ENCODE measurements at regions not wholly inside any gene's neighbourhood (a gene's known extent, or its start where the extent isn't known, plus 50 kb on each side); places are given as distances from the start of the nearest gene placed in this dataset.

DNA sequence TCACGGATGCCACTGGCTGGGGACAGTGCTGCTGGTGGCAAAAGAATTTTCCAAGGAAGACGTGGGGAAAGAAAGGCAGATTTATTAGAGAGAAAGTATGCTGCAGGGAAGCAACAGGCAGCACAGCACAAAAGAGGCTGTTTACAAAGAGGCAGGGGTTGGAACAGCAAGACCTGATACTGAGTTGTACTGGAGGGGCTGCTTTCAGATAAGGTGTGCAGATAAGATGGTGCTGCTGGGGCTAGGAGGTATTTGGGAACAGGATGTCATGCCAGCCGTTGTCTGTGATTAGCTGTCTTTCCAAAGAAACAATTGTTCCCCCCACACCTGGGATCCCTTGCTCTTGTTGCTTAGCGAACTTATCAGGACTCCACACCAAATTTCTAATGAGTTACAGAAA, 2023.3 kb upstream of the PCDH20 start:
- H3K27ac ChIP-seq: no peak overlapping the region
- no peaks in the 10 kb centered on the region for H3K36me3 ChIP-seq
- TF ChIP-seq, protein P1, sequence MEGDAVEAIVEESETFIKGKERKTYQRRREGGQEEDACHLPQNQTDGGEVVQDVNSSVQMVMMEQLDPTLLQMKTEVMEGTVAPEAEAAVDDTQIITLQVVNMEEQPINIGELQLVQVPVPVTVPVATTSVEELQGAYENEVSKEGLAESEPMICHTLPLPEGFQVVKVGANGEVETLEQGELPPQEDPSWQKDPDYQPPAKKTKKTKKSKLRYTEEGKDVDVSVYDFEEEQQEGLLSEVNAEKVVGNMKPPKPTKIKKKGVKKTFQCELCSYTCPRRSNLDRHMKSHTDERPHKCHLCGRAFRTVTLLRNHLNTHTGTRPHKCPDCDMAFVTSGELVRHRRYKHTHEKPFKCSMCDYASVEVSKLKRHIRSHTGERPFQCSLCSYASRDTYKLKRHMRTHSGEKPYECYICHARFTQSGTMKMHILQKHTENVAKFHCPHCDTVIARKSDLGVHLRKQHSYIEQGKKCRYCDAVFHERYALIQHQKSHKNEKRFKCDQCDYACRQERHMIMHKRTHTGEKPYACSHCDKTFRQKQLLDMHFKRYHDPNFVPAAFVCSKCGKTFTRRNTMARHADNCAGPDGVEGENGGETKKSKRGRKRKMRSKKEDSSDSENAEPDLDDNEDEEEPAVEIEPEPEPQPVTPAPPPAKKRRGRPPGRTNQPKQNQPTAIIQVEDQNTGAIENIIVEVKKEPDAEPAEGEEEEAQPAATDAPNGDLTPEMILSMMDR (IDR thresholded peaks at IDR 0.05): no peak
- no peaks in the 10 kb centered on the region for H3K9me3 ChIP-seq
- no peak overlapping the region for H3K4me3 ChIP-seq
- DNase-seq (ENCODE audit: low spot score): no peak
- H3K4me1 ChIP-seq: no peaks in the 10 kb centered on the region
- H3K27me3 ChIP-seq: no peaks in the 10 kb centered on the region

DNA sequence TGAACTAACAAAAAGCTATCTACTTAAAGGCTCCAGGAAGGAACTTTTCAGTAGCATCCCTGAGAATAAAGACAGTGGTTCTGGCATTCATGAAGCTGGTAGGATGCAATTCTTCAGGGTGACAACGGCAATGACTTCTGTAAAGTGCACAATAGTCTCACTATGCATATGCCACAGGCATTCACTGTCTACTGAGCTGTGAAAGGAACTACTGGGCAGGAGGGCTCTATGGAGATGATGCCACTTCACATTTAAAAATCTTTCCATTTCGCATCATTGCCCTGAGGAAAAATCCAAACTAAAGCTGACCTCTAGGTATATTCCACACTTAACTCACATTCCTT, 2020.6 kb upstream of the PCDH20 start:
- Histone ChIP-seq H3K4me1 (no peaks in the 10 kb centered on the region), H3K36me3 (no peaks in the 10 kb centered on the region), H3K4me3 (no peak overlapping the region), H3K27me3 (no peaks in the 10 kb centered on the region), H3K27ac (no peak overlapping the region), H3K9me3 (no peaks in the 10 kb centered on the region)
- TF ChIP-seq, protein P1 (IDR thresholded peaks at IDR 0.05): no peak
- DNase-seq (ENCODE audit: low spot score): no peak

DNA sequence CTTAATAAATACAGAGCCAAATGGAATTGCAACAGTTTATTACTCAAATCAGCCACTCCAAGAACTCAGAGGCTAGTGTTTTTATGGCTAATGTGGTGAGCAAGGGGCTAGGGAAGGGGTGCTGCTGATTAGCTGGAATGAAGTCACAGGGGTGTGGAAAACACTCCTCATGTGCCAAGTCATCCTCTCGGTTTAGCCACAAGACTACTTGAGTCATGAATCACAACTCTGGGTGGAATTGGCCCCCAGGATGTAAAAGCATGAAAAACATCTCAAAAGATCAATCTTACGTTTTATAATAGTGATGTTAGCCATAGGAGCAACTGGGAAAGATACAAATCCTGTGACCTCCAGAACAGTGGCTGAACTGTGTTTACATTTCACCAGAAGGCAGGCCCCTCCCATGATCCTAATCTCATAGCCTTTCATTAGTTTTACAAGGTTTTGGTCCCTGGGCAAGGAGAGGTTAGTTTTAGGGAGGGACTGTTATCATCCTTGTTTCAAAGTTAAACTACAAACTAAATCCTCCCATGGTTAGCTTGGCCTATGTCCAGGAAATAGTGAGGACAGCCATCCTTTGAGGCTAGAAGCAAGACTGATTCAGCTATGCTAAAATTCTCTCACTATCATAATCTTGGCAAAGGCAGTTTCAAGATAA, 2020.1 kb upstream of the PCDH20 start:
- H3K4me1 ChIP-seq: no peaks in the 10 kb centered on the region
- TF ChIP-seq, protein P1 (IDR thresholded peaks at IDR 0.05): no peak
- no peak for DNase-seq (ENCODE audit: low spot score)
- H3K9me3 ChIP-seq: no peaks in the 10 kb centered on the region
- H3K4me3 ChIP-seq: no peak overlapping the region
- H3K36me3 ChIP-seq: no peaks in the 10 kb centered on the region
- H3K27me3 ChIP-seq: no peaks in the 10 kb centered on the region
- no peak overlapping the region for H3K27ac ChIP-seq

DNA sequence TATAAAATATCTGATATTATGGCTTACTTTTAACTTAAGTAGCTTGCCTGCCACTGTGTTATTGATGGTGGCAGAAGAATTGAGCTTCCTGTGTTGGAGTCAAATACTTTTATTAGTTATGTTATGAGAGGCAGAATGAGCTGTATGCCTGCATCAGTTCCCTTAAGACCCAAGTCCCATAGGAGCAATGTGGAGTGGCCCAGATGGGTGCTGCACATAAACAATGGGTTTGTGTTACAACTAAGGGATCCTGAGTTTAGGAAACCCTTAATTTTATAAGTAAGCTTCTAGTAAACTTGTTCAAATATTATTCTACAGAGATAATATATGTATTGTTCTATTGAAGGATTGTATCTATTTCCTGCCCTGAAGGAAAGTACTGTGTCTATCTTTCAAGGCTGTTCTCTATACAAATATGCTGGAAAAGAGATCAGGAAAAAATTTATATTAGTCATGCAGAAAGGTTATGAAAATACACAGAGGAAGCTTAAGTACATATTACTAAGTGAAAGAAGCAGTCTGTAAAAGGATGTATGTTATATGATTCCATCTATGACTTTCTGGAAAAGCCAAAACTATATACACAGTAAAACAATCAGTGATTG, 2018.0 kb upstream of the PCDH20 start:
- H3K4me1 ChIP-seq: no peaks in the 10 kb centered on the region
- no peak for DNase-seq (ENCODE audit: low spot score)
- TF ChIP-seq, protein P1 (IDR thresholded peaks at IDR 0.05): no peak
- no peaks in the 10 kb centered on the region for H3K36me3 ChIP-seq
- no peak overlapping the region for H3K27ac ChIP-seq
- no peak overlapping the region for H3K4me3 ChIP-seq
- no peaks in the 10 kb centered on the region for H3K9me3 ChIP-seq
- H3K27me3 ChIP-seq: no peaks in the 10 kb centered on the region

DNA sequence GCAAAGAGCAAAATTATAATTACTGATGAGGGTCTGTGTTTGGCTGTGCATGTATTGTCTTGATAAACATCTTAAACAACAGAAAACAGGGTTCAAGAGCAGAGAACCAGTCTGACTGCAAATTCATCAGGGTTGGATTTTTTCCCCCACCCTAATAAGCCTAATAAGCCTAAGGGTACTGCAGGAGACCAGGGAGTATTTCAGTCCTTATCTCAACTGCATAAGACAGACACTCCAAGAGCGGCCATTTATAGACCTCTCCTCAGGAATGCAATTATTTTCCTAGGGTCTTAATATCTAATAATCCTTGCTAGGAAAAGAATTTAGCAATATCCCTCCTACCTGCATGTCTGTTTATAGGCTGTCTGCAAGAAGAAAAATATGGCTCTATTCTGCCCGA, 2011.5 kb upstream of the PCDH20 start:
- Histone ChIP-seq H3K27me3 (no peaks in the 10 kb centered on the region), H3K4me3 (no peak overlapping the region), H3K27ac (no peak overlapping the region), H3K4me1 (no peaks in the 10 kb centered on the region), H3K36me3 (no peaks in the 10 kb centered on the region), H3K9me3 (no peaks in the 10 kb centered on the region)
- DNase-seq (ENCODE audit: low spot score): no peak
- TF ChIP-seq, protein P1 (IDR thresholded peaks at IDR 0.05): no peak

DNA sequence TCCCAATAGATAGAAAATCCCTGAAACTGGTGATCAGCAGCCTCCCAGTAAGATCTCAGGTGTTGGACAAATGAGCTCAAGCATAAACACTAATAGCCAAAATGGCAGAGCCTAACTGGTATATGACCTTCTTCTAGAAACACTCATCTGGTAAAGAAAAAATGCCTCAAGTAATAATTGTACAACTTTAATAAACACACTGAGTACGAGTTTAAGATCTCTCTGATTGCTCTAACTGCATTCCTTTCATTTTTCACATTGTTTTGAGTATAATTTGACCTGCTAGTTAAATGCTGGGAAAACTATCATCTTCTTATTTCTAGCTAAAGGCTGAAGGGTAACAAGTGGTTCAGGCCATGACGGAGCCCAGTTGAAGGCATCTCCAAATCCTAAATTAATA, 2009.5 kb upstream of the PCDH20 start:
- H3K36me3 ChIP-seq: no peaks in the 10 kb centered on the region
- TF ChIP-seq, protein P1 (IDR thresholded peaks at IDR 0.05): no peak
- H3K27me3 ChIP-seq: no peaks in the 10 kb centered on the region
- no peak overlapping the region for H3K4me3 ChIP-seq
- H3K9me3 ChIP-seq: no peaks in the 10 kb centered on the region
- H3K27ac ChIP-seq: no peak overlapping the region
- DNase-seq (ENCODE audit: low spot score): no peak
- no peaks in the 10 kb centered on the region for H3K4me1 ChIP-seq
